Superior temporal gyrus (tissue), 1 donor: ENCODE measurements at regions not wholly inside any gene's neighbourhood (a gene's known extent, or its start where the extent isn't known, plus 50 kb on each side); places are given as distances from the start of the nearest gene placed in this dataset.
"Not testable (repeated sequence)": the region's sequence is repeated elsewhere in the genome, so short reads cannot be mapped to it uniquely, and the experiment has no call there.

Experiments used
- DNase-seq: peaks from one replicate; pipeline ENCODE4 v3.0.0-alpha.2; 2016; ENCODE audit errors: extremely low spot score

DNA sequence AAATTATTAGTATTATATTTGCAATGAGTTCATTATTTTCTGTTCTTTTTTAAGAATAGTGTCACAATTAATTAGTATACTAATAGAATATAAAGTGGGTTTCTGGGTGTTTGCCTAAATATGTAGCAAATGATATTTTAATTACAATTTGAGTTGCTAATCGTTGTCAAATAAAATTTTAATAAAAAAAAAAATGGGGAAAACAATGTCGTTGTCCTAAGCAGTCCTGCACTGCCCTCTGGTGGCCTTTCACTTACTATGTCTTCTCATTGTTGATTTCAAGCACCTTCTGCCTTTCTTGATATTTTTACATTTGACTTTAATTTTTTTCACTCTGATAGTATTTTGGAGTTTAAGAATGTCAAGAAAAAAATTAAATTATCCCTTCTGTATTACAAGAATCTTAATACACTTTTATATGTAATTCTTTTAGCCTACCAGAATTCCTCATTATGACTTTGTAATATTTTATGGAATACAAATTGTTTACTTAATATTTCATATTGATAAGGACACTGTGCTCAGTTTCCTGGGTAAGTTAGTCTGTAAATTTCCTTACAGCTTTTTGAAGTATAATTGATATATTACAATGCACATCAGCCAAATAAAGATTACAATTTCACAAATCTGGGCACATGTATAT is 104.5 kb upstream of the FMN2 start:
- DNase-seq, result peak; percentile 78

DNA sequence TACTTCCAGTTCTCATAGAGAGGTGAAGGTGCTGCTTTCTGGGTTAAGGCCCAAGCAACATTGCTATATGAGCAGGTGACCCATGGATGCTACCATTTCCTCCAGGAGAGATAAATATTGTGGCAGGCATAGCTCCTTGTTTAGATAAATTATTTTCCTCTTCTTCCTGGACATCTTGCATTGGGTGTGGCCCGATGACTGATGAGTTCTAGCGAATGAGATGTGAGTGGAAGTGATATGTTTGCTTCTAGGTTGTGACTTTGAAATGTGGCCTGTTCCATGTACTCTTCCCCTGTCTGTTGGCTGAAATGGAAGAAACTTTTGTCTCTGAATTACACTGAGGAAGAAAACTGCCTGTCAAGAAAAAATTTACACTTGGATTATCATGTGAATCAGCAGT is 101.7 kb upstream of the FMN2 start:
- no peak for DNase-seq

DNA sequence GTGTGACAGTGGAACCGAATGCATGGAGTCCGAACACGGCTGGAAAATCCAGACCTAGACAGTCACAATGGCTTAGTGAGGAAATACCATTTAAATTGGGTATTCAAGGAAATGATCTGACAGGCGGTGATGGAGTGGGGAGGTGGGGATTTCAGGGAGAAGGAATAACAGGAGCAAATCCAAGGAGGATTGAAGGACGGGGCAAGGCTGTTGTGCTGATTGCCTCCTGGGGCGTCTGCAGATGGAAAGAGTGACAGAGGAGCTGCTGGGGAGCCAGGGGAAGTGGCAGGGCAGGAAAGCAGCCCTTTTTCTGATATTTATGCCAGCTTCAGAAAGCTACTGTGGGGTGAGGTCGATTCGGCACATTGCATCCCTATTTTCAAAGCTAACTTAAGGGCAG is 99.1 kb upstream of the FMN2 start:
- DNase-seq, result not testable (repeated sequence)

DNA sequence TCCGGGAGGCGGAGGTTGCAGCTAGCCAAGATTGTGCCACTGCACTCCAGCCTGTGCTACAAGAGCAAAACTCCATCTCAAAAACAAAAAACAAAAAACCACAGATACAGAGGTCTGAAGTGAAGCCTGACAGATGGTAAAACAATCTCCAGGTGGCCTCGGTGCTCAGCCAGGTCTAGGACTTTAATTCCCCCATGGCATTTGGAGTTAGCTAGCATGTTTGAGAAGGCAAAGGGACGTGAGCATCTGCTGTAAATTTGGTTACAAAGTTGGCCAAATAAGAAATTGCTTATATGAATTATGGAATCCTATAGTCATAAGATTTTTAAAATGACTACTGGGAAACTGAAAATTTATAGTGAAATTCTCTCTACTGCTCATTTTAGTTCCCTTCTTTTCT is 98.3 kb upstream of the FMN2 start:
- DNase-seq, result no peak

DNA sequence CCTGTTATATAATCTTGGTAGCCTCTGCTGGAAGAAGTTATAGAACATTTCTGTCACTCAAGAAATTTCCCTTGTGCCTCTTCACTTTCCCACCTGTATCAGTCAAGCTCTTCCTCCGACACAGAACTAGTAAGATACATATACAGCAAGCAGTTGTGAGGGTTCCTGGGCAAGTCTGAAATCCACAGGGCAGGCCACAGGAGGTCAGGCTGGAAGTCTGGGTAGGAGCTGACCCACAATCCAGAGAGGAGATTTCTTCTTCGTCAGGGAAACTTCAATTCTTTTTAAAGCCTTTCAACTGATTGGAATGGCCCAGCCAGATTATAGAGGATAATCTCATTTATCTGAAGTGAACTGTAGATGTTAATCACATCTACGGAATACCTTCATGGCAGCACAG is 96.4 kb upstream of the FMN2 start:
- DNase-seq, result no peak

DNA sequence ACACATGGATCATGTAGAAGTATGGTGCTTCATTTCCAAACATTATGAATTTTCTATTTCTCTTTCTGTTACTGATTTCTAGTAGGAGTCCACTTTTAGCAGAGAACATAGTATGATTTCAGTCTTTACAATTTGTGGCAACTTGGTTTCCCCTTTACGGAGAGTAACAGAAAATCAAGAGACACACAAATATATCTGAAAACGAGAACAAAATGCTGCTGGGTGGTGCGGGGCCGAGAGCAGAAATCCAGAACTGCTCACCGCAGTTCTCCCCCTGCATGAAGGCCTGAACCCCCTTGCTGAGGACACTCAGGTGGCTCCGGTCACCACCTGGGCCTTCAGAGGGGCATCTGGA is 94.5 kb upstream of the FMN2 start:
- no peak for DNase-seq

DNA sequence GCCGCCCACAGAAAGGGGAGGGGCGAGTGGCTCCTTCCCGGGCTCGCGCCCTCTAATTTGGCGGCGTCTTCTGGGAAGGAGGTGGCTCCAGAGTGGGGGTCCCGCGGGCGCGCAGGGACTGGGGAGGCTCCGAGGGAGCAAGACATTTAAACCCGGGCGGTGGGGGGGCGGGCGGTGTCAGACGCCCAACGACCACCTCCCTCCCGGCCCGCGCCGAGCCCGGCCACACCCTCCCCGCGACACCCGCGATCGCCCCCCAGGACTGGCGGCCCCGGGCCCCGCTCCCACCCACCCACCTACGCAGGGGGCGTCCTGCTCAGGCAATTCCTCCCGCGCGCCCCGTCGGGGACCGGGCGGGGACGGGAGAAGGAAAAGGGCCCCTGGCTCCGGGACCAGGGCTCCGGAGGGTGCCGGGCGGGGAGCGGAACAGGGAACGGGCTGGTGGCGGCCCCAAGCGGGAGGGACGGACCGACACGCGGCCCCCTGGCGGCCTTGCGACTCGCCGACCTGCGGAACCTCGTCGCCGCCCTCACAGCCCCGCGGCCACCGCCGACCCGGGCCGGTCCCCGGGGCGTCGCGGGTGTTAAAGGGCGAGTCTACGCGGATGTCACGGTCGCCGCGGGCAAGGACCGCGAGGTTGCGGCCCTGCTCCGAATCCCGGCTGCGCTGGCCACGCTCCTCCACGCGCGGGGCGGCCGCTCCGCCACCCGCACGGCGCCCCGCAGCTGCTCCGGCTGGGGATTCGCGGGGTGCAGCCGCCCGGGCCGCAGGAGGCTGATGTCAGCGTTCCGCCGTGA is 94.0 kb upstream of the FMN2 start:
- DNase-seq, result no peak

DNA sequence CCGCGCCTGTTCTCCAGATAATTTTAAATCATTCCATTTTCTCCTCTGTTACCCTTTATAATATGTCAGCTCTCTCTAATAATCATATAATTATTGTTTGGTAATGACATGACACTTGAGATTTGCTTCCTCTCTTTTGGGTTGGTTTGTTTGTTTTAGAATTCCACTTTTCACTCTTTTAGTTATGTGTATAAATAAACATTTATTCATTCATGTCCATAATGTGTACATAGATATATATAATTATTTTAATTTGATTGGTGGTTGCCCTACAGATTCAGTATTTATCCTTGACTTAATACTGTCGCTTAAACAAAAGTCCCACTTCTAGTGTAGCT is 93.4 kb upstream of the FMN2 start:
- no peak for DNase-seq

DNA sequence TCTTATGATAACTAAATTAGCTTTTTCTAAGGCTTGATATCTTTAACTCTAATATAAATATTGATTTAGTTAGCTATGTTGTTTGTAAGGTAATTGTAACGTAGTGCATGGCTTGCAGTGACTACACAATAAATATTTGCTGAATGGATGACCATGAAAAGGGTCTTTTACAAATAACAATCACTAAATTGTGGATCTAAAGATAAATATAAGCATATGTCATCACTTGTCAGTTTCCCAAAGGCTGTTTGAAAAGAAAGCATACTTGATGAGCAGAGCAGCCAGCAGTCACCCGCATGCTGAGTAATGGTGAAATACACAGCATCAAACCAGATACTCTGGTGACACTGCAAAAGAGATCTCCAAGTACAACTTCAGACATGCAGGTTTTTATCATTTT is 92.5 kb upstream of the FMN2 start:
- no peak for DNase-seq

DNA sequence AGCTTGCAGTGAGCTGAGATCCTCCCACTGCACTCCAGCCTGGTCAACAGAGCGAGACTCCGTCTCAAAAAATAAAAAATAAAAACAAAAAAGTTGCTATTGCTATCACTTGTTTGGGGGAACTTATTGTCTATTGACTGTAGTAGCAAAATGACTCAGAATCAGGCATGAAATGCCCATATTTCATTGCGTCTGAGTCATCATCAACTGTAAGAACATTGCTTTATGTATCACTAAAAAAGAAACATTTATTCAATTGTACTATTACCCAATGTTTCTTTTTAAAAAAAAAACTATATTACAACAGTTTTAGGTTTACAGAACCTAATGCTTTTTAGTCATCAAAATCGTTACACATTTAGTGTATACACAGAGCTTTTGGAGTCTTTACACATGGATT is 91.0 kb upstream of the FMN2 start:
- no peak for DNase-seq

DNA sequence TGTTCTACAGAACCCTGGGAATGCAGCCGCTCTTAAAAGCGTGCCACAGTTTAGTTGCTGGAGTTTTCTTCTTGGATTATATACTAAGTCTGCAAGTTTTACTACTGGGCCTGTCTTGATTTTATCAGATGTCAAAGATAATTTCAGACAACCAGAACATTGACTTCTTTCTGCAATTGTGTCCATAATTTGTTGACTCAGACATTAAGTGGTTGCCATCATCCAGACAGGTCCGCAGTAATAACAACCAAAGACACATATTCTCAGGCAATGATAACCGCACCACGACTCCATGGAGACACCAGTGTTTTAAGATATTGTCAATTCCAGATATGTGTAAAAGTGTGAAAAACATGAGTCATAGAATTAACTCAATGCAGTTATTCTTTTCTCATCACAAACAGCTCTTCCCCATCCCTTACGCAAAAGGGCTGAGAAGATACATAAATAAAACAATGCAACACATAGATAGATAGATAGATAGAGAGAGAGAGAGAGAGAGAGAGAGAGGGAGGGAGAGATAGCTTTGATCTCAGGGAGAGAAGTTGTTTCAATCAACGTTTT is 90.4 kb upstream of the FMN2 start:
- no peak for DNase-seq

DNA sequence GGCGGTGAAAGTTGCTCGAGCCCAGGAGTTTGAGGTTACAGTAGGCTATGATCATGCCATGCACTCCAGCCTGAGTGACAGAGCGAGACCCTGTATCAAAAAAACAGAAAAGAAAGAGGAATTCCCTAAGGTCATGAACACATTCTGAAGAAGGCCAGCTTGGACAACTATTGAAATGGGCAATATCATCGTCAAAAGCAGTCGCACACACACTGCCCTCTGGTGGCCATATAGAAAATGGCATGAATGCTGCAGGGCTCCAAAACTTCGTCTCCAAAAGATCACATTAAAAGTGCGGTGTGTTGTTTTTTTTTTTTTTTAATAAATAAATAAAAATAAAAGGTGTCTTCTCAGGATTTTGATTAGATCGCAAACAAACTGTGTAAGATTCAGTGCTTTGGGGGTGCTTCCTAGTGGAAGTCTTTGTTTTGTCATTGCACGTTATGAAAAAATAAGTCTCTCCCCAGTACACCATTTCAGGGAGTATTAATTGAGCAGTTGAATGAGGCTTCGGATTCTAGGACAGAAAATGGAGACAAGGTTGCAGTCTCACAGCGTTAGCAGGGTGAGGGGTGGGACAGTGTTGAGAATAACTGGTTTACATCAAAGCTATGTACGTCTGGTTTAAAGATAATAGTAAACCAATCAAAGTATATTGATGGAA is 87.5 kb upstream of the FMN2 start:
- DNase-seq, result no peak

DNA sequence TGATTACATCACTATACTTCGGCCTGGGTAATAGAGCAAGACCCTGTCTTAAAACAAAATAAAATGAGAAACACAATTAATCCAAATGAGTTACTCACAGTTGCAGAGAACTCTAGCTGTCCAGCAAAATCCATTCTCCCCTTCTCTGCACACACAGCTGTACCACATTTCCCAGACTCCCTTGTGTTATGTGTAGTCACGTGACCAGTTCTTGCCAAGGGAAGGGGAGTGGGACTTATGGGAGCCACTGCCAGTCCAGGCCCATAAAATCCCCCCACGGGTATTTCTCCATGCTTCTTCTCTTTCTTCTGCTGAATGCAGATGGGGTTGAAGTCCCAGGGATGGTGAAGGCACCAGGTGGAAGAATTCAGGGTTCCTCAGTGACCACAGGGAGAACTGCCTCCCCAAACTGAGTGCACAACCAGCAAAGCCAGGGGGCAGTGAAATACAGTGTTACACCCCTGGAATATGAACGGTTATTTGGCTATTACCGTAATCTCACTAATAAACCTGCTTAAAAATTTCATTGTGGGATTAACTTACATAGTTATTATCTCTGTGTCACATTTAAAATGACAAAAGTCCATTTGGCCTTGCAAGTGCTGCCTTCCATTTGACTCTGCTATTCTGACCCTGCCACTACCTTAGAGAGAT is 85.6 kb upstream of the FMN2 start:
- DNase-seq, result no peak

DNA sequence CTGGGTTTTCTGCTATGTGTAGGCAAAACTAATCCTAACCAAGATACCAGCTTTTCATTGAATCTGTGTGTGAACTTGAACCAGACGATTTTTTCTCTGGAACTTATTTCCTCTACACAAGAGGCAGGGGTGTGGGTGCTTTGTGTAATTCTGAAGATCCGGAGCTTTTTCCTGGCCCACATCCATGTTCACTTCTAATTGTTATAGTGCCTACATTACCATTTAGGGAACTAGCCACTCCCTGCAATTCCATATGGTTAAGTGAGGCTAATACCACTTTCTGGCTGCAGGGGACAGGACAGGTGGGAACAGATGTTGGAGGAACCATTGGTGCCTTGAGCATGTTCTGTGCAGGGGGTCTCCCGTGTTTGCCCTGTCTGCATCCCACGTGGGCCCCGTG is 83.4 kb upstream of the FMN2 start:
- no peak for DNase-seq

DNA sequence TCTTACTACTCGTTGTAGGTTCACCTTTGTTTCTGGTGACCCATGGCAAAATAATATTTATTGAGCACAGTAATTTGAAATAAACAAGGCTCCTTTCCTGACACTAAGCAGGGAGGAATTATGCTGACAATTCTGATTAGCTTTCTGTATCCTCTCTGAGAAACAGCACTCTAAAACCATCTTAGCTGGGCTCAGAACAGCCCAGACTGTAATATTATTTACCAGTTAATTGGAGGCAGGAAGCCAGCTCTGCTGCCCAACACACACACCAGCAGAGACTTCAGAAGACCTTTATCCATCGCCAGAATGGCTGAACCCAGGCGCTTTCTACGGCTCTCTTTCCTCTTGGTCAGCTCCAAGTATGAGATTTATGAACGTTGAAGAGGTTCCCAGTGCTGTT is 77.6 kb upstream of the FMN2 start:
- DNase-seq, result no peak

DNA sequence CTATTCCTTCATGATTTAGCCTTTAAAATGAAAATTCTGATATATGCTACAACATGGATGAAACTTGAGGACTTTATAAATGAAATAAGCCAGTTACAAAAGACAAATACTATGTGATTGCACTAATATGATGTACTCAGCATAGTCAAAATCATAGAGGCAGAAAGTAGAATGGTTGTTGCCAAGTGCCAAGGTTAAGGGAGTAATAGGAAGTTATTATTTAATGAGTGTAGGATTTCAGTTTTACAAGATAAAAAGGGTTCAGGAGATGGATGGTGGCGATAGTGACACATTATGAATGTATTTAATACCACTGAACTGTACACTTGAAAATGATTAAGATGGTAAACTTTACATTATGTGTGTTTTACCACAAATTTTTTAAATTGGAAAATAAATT is 73.1 kb upstream of the FMN2 start:
- no peak for DNase-seq

DNA sequence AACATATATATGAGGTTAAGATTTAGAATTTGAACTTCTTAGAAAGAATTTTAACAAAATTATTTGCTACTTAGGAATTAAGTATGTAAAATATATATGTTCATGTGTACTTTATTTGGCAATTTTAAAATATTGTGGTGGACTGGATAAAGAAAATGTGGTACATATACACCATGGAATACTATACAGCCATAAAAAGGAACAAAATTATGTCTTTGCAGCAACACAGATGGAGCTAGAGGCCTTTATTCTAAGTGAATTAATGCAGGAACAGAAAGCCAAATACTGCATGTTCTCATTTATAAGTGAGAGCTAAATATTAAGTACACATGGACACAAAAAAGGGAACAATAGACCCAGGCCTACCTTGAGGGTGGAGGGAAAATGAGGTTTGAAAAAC is 72.2 kb upstream of the FMN2 start:
- DNase-seq, result no peak

DNA sequence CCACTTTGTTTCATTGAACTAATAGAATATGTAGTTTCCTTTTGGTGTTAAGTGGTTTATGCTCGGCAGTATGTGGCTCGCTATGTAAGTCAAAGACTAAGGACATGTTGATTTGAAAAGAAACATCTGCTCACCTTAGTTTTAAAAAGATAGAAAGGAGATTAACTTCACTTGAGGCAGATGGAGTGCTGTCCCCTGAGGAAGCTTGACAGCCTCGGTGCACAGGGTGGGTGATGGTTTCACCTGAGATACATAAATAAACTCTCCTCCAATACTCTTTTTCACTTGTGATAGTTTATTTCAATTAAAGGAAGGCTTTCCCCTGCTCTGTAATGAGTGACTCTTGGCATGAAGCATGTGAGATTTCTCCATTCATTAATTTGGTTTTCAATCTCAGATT is 70.8 kb upstream of the FMN2 start:
- DNase-seq, result no peak

DNA sequence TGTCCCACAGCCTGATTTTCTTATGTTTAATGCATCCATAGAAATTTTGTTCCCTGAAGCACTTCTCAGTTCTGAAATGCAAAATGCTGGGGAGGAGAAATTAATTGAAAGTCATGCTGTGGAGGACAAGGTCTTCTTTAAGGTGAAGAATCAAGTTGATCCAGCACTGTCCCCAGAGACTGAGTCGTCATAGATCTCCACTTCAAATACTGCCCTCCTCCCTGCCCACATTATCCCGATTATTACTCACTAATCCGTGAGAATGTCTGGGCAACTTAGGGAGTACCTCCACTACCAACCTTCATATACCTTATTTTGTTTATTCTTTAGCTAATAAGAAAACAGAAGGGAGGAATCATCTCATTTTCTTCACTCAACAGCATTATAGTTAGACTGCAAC is 70.0 kb upstream of the FMN2 start:
- no peak for DNase-seq

DNA sequence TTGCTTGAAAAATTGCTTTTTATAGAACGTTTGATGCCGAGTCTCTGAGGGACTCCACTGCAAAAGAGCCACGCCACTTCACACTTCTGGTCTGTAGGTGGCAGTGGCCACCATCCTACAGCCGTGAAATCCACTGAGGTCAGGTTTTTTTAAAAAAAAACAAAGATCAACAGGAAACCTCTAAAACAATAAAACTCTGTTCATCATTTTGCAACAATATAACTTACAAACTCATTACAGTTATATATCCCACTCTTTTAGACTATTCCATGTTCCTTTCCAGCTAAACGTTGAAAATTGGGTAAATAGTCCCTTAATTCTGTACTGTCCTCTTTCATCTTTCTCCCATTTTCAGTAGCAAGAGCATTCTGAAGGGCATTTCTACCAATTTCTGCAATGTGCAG is 64.6 kb upstream of the FMN2 start:
- DNase-seq, result peak; percentile 84

DNA sequence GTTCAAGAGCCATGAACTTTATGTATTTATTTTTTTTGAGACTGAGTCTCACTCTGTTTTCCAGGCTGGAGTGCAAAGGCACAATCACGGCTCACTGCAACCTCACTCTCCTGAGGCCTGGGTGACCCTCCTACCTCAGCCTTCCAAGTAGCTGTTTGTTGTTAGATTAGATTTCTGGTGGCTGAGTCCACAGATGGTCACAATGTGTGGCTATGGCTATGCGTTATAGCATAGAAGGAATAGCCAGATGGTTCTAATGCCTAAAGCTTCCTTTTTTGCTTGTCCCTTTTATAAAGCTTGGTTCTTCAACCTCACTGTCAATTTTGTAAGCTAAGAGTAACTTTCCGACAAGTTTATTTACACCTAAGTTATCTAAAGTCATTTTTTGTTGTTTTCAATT is 62.3 kb upstream of the FMN2 start:
- DNase-seq, result no peak

DNA sequence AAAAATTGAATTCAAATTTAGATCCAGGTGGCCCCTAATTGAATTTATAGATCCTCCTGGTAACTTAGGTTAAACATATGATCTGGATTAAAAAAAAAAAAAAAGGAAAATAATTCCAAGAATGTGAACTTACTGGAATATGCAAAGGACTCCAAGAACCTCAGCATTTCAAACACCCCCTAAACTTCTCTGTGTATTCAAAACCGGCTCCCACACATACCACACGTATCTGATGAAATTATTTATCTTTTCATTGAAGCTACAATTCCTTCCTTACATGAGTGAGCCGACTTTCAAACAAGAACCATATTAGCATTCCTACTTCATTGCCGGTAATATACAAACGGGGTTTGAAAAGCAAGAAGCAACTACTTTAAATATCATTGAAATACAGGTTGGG is 61.4 kb upstream of the FMN2 start:
- no peak for DNase-seq

DNA sequence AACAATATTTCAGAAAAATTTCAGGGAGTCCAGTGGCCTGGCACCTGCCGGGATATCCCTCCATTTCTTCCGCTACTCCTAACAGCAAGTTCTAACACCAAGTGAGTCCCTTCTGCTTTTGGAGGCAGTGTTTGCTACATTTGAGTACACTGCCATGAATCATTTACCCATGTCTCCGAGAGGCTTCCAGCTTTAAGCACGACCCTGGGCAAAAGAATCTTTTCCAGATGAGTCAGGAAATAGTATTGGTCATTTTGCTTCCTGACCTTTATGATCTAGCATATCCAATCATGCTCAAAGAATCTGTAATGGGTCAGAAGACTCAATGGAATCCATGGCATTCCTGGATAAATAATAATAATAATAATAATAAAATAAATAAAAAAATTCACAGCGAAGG is 60.7 kb upstream of the FMN2 start:
- DNase-seq, result no peak
